Forelimb muscle (tissue), 1 donor: ENCODE measurements at regions not wholly inside any gene's neighbourhood (a gene's known extent, or its start where the extent isn't known, plus 50 kb on each side); places are given as distances from the start of the nearest gene placed in this dataset.

ENCODE experiments used
- DNase-seq: peaks from one replicate; pipeline ENCODE4 v3.0.0-alpha.2; 2013; ENCODE audit warnings: low read depth

DNA sequence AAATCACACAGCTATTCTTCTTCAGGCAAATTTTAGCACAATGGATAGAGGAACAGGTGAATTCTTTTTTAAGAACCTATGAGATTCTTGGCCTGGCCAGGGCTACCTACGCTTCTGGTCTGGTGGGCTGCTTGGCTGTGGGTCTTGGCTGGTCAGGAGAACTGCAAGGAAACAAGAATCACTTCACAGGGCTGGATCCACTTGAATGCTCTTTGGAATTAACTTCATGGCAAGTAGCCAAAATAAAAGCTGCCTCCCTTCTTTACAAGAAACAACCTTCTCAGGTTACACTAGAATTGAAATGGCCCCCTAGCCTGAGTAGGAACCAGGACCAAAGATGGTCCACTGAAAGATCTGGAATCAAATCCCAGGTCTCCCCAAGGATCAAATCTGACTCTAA, 519.1 kb downstream of the IQCM start:
- no peak for DNase-seq

DNA sequence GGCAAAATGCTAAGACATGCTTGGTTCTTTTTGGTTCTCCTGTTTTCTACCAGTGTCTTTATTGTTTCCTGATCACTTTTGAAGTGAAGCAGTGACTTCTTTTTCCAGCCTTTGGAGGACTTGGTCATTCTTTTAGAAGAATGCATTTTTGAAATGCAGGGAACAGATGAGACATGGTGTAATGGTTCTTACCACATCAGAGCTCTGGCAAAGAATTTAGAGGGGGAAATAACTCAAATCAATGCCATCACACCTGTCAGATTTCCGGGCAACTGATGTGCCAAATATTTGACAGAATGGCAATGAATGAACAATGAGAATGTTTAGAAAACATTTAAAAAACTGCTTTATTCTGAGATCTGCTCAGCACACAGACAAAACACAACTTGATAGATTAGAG, 519.6 kb downstream of the IQCM start:
- DNase-seq: no peak

GRCh38 chr4:149294601-149295000, 521.0 kb downstream of the IQCM start:
- DNase-seq: no peak

DNA sequence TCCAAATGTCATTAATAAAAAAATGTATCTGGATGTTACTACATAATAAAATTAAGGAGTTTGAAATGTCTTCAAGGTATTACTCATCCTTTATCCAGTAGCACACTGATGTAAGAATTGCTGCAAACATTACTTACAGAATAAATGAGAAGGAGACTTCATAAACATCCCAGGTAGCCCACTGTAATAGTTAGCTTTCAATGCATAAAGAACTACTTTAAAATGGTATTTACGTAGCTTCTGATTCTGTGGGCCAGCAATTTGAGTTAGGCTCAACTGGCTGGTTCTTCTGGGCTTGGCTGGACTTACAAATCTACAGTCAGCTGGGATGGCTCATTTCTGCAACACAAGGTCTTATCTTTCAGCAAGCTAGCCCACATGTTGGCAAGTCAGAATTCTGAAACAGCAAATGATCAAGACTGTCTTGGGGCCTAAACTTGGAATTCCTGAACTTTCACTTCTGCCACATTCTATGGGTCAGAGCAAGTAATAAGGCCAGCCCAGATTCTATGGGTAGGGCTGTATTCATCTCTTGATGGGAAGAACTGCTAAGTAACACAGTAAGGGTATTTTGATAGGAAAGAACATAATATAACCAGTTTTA, 522.5 kb downstream of the IQCM start:
- no peak for DNase-seq

GRCh38 chr4:149292425-149293007, 523.1 kb downstream of the IQCM start:
- DNase-seq: peak; percentile 63

GRCh38 chr4:149291463-149291862, 524.2 kb downstream of the IQCM start:
- DNase-seq: no peak

DNA sequence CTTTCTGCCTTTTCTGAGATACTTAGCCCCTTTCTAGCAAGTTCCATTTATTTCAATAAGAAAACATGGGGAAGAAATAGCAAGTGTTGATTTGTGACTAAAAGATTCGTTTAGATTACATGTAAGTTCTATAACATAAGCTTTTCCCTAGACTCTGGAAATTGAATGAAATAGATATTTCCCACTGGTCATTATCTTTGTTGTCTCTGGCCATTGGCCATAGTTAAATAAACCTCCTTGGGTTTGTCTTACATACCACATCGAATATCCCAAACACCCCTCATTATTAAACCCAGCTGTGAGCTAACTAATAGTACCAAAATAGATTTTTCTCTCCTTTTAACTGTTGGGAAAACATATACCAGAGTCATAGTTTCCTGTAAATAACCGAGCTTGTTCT, 534.8 kb downstream of the IQCM start:
- DNase-seq: no peak

DNA sequence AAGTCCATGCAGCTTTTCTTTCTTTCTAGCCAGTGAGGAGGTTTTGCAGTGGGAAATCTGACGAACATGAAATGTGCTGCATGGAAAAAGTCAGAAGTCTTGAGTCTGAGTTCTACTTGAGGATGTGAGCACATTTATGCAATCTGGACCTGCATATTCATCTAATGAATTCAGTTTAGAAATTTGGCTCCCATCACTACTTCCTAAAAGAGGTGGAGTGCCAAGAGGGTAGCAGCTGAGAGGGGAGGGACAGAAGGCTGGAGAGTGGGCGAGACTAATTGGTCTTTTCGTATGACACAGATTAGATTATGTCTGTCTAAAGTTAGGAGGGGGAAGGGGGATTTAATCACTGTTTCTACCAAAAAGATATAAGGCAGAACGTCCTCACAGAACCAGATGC, 535.9 kb downstream of the IQCM start:
- DNase-seq: no peak

GRCh38 chr4:149279331-149279730, 536.3 kb downstream of the IQCM start:
- DNase-seq: no peak

- DNase-seq: no peak
Observed at GRCh38 chr4:149277705-149278104, 537.9 kb downstream of the IQCM start.

GRCh38 chr4:149269835-149270234, 545.8 kb downstream of the IQCM start:
- DNase-seq: no peak

DNA sequence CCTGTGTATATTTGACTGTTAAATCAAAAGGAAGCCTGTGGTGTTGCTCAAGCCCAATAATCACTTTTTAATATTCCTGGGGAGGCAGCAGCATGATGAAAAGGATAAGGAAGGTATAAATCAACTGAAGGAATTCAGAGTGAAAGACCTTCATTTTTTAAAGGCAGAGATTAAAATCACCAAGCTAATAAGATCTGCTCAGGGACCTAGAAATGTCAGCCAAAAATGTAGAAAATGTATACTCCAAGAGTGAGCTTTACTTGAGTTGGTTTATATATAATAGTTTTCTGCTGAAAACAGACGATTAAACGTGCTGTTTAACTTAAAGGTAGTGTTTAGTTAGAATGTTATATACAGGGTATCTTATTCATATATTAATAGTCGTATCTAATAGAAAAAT, 549.3 kb downstream of the IQCM start:
- DNase-seq: no peak

DNA sequence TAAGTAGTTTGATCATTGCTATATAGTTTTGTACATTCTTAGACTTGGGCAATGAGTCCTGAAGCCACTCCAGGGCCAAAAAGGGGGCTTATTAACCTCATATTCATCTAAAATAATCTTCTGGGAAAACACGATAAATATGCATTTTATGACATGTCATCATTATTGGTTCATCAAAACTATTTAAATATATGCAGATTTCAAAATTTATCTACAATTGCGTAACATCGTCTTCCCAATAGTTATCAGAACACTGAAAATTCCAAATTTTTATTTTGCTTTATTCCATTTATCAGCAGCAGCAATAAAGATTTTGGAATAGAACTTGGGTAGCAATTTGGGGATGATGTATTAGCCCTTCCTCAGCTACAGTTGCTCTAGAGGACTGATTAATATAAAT, 550.0 kb downstream of the IQCM start:
- no peak for DNase-seq

- DNase-seq: no peak
Observed at GRCh38 chr4:149264093-149264733, 551.4 kb downstream of the IQCM start.

- DNase-seq: no peak
Observed at GRCh38 chr4:149248191-149248764, 567.4 kb downstream of the IQCM start.

DNA sequence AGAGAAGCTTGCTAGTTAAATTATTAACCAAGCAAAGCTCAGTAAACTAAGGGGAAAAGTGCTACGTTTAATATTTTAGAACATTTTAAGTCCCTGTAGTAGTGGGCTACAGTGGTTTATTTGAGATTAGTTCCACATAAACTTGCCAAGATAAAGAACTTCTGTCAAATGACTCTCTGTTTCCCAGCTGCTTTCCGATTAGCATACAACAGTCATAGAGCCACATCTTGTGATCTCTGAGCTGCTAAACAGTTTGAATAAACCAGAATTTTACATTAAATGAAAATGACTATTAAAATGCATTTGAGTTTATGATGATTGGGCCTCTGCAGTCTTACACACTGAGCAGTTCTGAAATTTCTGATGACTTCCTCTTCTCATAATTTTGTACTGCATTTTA, 568.5 kb downstream of the IQCM start:
- DNase-seq: peak; percentile 17

DNA sequence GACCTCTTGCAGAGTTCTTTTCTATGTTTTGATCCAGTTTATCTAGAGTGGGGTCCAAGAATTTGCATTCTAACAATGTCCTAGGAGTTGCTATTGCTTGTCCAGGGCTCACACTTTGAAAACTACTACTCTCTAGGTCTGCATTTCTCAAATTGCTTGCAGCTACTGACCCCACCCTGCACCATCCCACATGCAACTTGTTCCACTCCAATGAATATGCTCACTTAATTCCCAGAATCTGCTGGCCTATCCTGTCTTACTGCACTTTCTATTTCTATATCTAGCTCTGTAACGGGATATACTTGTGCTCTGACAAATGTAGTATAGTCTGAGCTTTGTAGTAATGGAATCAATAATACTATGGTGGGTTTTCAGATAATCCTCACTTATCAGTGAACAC, 570.3 kb downstream of the IQCM start:
- no peak for DNase-seq

DNA sequence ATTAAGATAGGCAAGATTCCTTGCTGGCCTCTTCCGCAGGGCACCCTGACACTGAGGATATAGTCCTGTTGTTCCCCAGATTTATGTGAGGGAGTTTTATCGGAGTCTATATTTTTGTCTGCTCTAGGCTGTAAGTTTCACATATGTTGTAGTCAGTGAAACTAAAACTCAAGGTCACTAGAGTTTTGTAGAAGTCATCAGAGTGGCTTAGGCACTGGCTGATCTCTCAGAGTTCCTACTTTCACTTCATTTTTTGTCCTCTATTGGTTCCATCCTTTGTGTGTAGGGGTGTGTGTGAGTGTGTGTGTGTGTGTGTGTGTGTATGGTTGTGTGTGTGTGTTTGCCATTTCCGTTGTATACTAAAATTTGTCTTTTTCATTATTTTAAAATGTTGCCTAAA, 577.5 kb downstream of the IQCM start:
- DNase-seq: no peak

- DNase-seq: no peak
Observed at GRCh38 chr4:149234798-149235197, 580.8 kb downstream of the IQCM start.

DNA sequence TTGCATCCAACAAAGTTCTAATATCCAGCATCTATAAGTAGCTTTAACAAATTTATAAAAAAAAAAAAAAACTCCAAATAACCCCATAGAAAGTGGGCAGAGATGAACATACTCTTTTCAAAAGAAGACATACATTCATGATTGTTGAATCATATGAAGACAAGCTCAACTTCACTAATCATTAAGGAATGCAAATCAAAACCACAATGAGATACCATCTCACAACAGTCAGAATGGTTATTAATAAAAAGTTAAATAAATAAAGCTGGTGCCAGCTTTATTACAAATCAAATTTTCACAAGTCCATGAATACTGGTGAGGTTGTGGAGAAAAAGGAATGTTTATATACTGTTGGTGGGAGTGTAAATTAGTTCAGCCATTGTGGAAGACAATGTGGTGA, 592.0 kb downstream of the IQCM start:
- DNase-seq: no peak

DNA sequence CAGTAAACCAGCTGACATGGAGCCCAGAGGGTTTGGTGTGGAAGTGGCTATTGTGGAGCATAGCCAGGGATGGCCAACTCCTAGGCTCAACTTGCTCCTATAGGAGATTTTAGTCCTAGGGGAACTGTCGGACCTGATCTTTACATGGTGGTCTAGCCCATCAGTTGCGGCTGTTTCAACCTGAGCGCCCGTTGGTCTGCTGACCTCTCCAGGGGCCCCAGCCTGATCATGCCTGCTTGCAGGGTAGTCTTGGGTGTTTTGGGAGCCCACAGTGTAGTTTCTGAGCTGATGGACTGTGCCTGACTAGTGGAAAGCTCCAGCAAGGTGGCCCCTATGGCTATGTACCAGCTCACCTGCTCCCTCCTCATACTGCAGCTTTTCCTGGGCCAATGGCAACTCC, 597.0 kb downstream of the IQCM start:
- DNase-seq: no peak

- DNase-seq: no peak
Observed at GRCh38 chr4:149214301-149214700, 601.3 kb downstream of the IQCM start.

DNA sequence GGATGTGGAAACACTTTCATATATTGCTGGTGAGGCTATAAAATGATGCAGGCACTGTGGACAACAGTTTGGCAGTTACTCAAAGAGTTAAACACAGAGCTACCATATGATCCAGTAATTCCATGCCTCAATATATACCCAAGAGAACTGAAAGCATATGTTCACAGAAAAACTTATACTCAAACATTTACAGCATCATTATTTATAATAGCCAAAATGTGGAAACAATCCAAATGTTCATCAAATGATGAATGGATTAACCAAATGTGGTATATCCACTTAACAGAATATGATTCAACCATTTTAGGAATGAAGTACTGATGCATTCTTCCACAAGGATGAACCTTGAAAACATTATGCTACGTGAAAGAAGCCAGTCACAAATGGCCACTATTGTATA, 603.8 kb downstream of the IQCM start:
- DNase-seq: no peak
